Activated CD4-positive, alpha-beta T cell treated with anti-CD3 and anti-CD28 coated beads, Interleukin-2, amount 50 U/mL, for 24 hours (primary cell): ENCODE measurements at regions not wholly inside any gene's neighbourhood (a gene's known extent, or its start where the extent isn't known, plus 50 kb on each side); places are given as distances from the start of the nearest gene placed in this dataset.
"Not testable (repeated sequence)": the region's sequence is repeated elsewhere in the genome, so short reads cannot be mapped to it uniquely, and the experiment has no call there.

Experiments used
- DNase-seq, 2 donors: peaks; one replicate each; pipeline ENCODE4 v3.0.0-alpha.2; 2020; ENCODE audit warnings: low read depth in 1 of 2, low spot score in 1 of 2

- DNase-seq = not testable (repeated sequence)
Measured at GRCh38 chr12:94816746-94817145, 166.4 kb upstream of the TMCC3 start.

GRCh38 chr12:94815958-94816357, 165.6 kb upstream of the TMCC3 start:
- no peak for DNase-seq

GRCh38 chr12:94815450-94815849, 165.1 kb upstream of the TMCC3 start:
- no peak for DNase-seq

GRCh38 chr12:94813314-94813713, 163.0 kb upstream of the TMCC3 start:
- no peak for DNase-seq

GRCh38 chr12:94812345-94812744, 162.0 kb upstream of the TMCC3 start:
- no peak for DNase-seq

GRCh38 chr12:94811611-94812010, 161.3 kb upstream of the TMCC3 start:
- no peak for DNase-seq

GRCh38 chr12:94807951-94808350, 157.6 kb upstream of the TMCC3 start:
- DNase-seq = no peak

GRCh38 chr12:94806617-94807016, 156.3 kb upstream of the TMCC3 start:
- no peak for DNase-seq

- DNase-seq = no peak
Measured at GRCh38 chr12:94805749-94806529, 155.6 kb upstream of the TMCC3 start.

GRCh38 chr12:94803939-94804338, 153.6 kb upstream of the TMCC3 start:
- no peak for DNase-seq

GRCh38 chr12:94802796-94803195, 152.4 kb upstream of the TMCC3 start:
- DNase-seq = no peak

- no peak for DNase-seq
Measured at GRCh38 chr12:94801745-94802144, 151.4 kb upstream of the TMCC3 start.

- no peak for DNase-seq
Measured at GRCh38 chr12:94799136-94799535, 148.8 kb upstream of the TMCC3 start.

- DNase-seq = no peak
Measured at GRCh38 chr12:94798113-94798512, 147.8 kb upstream of the TMCC3 start.

- no peak for DNase-seq
Measured at GRCh38 chr12:94795520-94795919, 145.2 kb upstream of the TMCC3 start.

- no peak for DNase-seq
Measured at GRCh38 chr12:94795044-94795443, 144.7 kb upstream of the TMCC3 start.

GRCh38 chr12:94793191-94793595, 142.8 kb upstream of the TMCC3 start:
- DNase-seq = no peak

- no peak for DNase-seq
Measured at GRCh38 chr12:94792693-94793092, 142.3 kb upstream of the TMCC3 start.

GRCh38 chr12:94791933-94792332, 141.6 kb upstream of the TMCC3 start:
- no peak for DNase-seq

GRCh38 chr12:94790825-94791224, 140.5 kb upstream of the TMCC3 start:
- no peak for DNase-seq

- no peak for DNase-seq
Measured at GRCh38 chr12:94790370-94790769, 140.0 kb upstream of the TMCC3 start.

- no peak for DNase-seq
Measured at GRCh38 chr12:94789510-94790225, 139.3 kb upstream of the TMCC3 start.

- no peak for DNase-seq
Measured at GRCh38 chr12:94788298-94788697, 137.9 kb upstream of the TMCC3 start.
